KOPT-K1 (cell line): ENCODE measurements at regions not wholly inside any gene's neighbourhood (a gene's known extent, or its start where the extent isn't known, plus 50 kb on each side); places are given as distances from the start of the nearest gene placed in this dataset.

Experiments used
- H3K27ac ChIP-seq: fragments of 200-600 bp; sonication (generic); 2 replicates; pipeline ENCODE4 v1.5.1; 2016; ENCODE audit warnings: antibody characterized with exemption, mild to moderate bottlenecking, low read depth, low read length; ENCODE audit not compliant: poor library complexity, severe bottlenecking
- H3K36me3 ChIP-seq: fragments of 200-600 bp; sonication (generic); 2 replicates; pipeline ENCODE4 v1.5.1; 2017; ENCODE audit warnings: antibody characterized with exemption, mild to moderate bottlenecking, low read length, moderate library complexity; ENCODE audit not compliant: insufficient read depth
- H3K9me3 ChIP-seq: fragments of 200-600 bp; sonication (generic); 2 replicates; pipeline ENCODE4 v1.5.1; 2017; ENCODE audit warnings: antibody characterized with exemption, low read length, mild to moderate bottlenecking; ENCODE audit not compliant: insufficient read depth, poor library complexity, severe bottlenecking

DNA sequence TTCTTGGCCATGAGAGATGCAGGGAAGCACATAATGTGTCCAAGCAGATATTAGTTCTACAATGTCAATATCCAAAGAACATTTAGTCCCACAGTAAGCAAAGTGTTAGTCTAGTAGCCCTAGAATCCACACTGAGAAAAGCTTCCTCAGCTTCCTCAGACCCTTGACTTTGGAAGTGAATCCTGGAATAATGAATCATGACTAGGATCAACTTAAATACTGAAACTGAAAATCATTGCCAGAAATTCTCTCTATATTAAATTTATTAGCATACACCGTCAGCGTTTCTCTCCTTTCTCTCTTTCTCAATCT, 356.9 kb upstream of the ACVR2A start:
- Histone ChIP-seq H3K36me3 (no peaks in the 10 kb centered on the region), H3K27ac (no peak overlapping the region)

DNA sequence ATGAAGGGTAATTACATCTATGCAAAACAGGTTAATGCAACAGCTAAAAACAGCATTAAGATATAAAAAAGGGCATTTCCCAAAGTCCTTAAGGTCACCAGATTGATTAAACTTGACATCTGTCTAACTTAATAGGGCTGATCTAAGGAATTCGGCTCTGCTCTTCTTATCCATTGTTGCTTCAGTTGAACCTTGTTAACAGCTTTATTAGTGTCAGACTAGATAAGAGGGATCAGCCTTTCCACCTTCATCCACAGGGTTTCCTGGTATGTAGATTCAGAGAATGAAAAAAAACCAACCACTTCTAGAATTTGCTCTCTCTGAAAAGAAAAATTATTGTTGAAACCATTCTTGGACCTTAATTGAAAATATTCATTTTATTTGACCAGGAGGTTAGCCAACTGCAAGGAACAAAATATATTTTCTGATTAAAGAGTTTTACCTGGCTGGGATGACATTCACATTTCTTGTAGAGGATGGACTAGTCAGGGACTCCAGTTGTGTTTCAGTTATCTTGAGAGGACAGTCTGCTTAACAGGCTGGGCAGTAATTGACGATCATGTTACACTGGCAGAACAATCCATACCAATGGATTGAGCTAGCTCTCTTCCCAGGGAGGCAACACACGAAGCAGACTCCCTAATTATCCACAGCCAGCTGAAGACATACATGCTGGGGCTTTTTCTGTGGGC, 357.4 kb upstream of the ACVR2A start:
- Histone ChIP-seq H3K27ac (no peak overlapping the region), H3K36me3 (no peaks in the 10 kb centered on the region), H3K9me3 (no peaks in the 10 kb centered on the region)

More for the DNA sequence above, 356.9 kb upstream of the ACVR2A start:
- H3K9me3 ChIP-seq: no peaks in the 10 kb centered on the region

DNA sequence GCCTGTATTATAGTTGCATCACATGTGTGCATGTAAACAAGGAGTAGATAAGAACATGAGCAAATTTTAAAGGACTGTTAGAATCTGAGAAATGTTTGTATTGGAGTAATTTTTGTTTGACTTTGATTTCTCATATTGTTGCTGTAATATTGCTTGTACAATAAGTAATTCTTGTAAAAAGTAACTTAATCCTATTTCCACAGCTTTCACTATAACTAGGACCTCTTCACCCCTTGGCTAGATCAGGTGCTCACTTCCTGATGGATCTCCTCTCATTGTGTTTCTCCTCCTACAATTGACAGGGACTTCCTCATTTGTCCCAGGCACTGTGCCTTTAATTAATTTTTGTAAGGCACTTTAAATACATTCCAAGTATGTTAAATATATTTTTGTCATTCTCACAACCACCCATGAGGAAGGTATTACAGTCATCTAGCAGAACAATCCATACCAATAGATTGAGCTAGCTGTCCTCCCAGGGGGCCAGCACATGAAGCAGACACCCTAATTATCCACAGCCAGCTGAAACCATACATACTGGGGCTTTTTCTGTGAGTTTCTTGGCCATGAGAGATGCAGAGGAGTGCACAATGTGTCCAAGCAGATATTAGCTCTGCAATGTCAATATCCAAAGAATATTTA, 359.5 kb upstream of the ACVR2A start:
- no peaks in the 10 kb centered on the region for H3K36me3 ChIP-seq
- no peak overlapping the region for H3K27ac ChIP-seq

DNA sequence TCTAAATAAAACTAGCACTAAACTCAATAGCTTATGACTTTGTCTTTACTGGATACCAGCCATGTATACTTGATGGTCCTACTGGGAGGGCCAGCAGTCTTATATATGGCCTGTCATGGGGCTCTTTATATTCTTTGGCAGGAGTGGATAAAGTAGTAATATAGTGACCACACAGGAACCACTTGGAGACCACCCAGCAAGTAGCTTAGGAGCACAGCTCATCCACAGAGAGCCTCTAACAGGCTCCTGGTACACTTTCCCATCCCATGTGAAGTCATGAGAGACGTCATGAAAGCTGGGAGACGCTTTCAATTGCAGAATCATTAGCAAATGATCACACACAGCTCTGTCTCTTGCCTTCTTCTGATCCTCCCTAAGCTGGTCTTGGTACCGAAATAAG, 360.9 kb upstream of the ACVR2A start:
- Histone ChIP-seq H3K27ac (no peak overlapping the region), H3K36me3 (no peaks in the 10 kb centered on the region), H3K9me3 (no peaks in the 10 kb centered on the region)

More for the DNA sequence above, 359.5 kb upstream of the ACVR2A start:
- H3K9me3 ChIP-seq: no peaks in the 10 kb centered on the region

DNA sequence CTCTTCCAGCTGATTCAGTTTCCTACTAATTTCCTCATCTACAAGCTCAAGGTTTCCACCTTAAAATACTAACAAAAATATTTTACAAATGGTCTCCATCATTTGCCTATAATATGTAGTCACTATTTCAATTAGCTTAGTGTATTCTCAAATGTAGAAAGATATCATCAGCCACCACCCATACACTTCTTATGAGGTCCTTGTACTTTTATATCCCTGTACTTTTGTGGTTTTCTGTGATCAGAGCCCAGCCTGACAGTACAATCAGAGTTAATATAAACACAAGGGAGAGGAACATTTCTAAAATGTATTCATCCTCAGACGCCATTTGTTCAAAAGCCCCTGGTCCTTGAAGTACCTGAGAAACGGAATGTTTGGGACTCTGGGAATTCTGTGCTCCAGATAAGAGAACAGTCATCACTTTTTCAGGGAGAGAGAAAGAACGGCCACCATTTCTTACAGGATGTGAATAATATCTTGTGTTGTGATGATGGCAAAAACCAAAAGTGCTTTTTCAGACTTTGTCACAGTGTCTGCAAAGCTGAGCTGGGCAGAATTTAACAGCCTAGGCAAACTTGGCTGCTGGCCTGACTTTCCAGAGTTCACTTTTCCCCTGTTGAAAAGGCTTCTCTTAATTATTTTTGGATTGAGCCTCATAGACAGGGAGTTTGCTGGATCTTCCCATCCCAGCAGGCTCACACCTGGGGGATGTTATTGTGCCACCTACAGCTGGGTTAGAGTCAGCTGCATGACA, 361.7 kb upstream of the ACVR2A start:
- Histone ChIP-seq H3K36me3 (no peaks in the 10 kb centered on the region), H3K9me3 (no peaks in the 10 kb centered on the region), H3K27ac (no peak overlapping the region)

DNA sequence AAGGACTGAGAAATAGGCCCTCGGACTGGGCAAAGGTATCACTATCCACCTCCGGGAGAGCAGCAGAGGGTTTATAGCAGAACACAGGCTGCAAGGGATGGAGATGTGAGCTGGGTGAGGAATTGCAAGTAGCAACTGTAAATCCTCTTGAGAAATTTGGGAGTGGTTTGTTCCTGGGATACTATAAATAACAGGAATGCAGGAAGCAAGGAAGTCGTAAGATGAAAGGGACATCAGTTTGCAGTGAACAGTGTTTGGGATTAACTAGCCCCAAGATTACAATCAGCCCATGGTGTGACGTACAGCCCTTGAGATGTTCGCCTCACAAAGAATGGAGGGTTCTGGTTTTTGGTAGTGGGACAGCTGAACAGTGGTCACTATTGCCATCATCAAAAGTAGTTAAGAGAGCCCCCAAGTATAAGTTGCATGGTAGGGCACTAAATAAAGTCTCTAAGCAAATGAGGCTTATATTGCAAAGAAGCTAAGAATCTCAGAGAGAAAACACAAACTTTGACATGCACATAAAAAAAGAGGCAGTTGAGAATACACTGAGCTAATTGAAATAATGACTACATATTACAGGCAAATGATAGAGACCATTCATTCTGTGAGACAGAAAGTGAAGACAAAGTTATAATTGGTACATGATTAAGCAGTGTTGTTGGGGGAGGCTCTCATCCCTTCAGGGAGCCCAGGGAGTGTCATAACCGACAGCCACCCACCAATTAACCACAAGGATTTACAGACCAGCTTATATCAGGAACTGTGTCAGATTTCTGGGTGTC, 362.5 kb upstream of the ACVR2A start:
- Histone ChIP-seq H3K9me3 (no peaks in the 10 kb centered on the region), H3K27ac (no peak overlapping the region), H3K36me3 (no peaks in the 10 kb centered on the region)

DNA sequence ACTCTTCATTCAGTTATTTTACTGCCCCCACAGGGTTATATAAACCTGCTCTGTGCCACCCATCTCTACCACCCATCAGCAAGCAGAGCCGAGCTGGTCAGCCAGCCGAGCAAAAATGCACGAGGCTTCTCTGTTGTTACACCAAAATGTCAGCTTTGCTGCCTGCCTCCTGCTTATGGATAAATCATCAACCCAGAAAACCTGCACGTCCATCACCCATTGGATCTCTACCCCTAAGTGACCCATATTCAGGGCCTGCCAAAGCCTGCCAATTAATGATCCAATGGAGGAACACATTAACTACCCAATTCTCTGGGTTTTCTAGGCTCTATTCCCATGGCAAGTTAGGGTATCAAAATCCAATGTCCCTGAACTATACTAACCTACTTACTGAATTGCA, 365.5 kb upstream of the ACVR2A start:
- Histone ChIP-seq H3K9me3 (no peaks in the 10 kb centered on the region), H3K36me3 (no peaks in the 10 kb centered on the region), H3K27ac (no peak overlapping the region)

DNA sequence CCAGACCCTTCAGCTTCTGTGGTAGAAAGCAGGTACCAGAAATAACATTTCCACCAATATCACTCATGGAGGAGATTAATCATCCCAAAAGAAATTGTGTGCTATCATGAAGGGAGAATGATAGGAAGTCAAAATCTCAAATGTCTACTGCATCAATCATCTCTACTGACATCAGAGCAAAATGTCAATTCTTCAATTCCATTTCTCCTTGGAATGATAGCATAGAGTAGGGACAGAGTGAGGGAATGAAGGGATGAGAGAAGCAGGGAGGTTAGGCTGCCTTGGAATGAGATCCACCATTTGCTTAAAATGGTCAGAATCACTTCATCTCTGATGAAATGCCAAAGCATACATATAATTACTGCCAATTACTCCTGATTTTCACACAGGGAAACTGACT, 371.8 kb upstream of the ACVR2A start:
- Histone ChIP-seq H3K27ac (no peak overlapping the region), H3K36me3 (no peaks in the 10 kb centered on the region), H3K9me3 (no peaks in the 10 kb centered on the region)

DNA sequence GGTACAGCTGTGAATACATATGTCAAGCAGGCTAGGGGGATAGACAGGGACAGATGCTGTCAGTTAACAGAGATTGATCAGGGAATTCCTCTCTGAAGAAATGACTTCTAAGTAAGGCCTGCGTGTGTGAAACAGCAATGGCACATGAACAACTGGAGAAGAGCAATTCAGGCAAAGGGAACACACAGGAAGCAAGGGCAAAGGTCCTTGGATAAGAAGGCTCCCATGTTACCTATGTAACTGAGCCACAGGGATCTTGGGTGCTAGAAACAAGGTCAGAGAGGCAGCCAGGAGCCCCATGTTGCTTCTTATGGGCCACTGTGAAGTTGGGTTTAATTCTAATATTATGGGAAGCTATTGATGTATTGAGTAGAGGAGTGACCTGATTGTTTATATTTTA, 373.7 kb upstream of the ACVR2A start:
- no peaks in the 10 kb centered on the region for H3K36me3 ChIP-seq
- no peak overlapping the region for H3K27ac ChIP-seq
- no peaks in the 10 kb centered on the region for H3K9me3 ChIP-seq

DNA sequence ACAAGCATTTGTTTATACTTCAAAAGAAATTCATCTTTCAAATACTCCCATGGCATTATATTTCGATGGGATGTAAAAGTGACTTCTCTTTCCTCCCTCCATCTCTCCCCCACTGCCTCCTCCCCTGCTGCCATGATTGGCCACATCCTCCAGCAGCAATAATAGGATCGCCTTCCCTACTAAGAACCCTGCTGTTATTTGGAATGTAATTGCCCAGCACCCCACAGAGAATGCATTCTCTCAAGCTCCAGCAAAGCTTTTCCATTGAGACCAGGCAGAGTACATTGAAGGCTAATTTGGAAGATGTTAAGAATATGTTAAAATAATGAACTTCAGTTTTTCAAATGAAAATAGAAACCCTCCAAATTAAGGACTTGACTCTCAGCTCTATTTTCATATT, 375.4 kb upstream of the ACVR2A start:
- Histone ChIP-seq H3K36me3 (no peaks in the 10 kb centered on the region), H3K27ac (no peak overlapping the region), H3K9me3 (no peaks in the 10 kb centered on the region)

DNA sequence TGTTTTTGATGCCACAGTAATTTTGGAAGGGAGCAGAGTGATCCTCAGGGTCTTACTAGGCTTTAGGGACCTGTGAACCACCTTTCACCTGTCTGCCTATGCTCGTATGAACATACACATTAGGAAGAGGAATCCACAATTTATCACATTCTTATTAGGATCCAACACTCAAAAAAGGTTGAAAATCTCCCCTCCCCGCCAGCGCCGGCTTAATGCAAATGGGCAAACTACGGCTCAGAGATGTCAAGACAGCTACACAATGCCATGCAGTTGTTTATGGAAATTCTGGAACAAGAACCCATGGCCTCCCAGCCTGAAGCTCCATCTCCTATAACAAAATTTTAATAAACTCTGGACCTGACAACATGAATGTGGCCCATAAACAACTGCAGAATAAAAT, 375.9 kb upstream of the ACVR2A start:
- Histone ChIP-seq H3K27ac (no peak overlapping the region), H3K9me3 (no peaks in the 10 kb centered on the region), H3K36me3 (no peaks in the 10 kb centered on the region)

DNA sequence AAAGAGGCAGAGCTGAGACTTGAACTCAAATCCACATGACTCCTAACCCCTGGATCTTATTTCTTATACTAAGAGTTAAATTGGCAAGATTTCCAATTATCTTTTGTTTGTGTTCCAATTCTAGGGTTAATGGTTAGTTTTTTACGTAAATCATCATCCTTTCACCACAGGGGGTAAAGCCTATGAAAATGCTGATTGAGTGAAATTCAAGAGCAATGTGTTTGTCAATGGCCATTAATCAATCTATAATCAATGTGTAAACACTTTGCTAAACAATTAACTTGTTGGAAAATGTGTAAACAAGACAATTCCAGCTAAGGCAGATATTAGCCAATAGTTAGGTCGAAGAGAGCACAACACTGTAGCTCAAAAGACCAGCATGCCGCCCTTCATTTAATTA, 376.5 kb upstream of the ACVR2A start:
- Histone ChIP-seq H3K27ac (no peak overlapping the region), H3K36me3 (no peaks in the 10 kb centered on the region), H3K9me3 (no peaks in the 10 kb centered on the region)

DNA sequence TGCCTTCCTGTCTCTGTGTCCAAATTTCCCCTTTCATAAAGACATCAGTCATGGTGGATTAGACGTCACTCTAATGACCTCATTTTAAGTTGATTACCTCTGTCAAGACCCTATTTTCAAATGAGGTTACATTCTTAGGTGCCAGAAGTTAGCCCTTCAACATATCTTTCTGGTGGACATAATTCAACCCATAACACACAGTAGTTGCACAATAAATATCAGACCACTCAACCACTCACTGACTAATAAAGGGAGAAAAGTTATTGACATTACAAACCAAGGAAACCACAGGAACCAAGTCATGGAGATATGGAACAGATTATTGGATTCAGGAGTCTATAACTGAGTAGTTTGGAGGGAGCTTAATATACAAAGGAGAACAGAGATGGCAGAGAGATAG, 377.4 kb upstream of the ACVR2A start:
- Histone ChIP-seq H3K27ac (no peak overlapping the region), H3K9me3 (no peaks in the 10 kb centered on the region), H3K36me3 (no peaks in the 10 kb centered on the region)

DNA sequence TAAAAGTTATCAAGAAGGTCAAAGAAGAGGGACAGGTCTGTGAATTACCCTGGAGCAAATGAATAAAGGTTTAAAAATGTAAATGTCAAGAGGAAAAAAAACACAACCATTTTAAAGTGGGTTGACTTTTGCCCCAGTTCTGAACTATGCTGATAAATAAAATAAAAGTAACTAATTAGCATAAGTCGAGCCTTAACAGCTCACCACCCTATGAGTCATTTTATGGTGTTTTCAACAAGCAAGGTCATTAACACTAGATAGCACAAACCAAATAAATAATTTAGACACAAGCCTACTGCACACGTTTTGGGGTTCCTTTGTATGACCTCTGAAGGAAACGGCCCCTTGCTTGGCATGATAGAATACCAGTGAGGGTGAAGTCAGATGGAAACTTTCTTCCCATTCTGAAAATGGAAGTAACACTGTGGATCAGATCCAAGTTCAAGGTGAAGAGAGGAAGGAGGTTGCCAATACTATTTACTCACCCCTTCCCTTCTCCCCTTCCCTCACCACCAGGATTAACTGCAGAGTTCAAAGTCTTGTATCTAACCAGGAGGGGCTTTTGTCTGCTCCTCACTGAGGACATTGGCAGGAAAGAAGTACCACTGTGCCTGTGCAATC, 380.0 kb upstream of the ACVR2A start:
- H3K9me3 ChIP-seq: no peaks in the 10 kb centered on the region
- no peaks in the 10 kb centered on the region for H3K36me3 ChIP-seq
- H3K27ac ChIP-seq: no peak overlapping the region
